WTC11 (cell line): ENCODE measurements at regions not wholly inside any gene's neighbourhood (a gene's known extent, or its start where the extent isn't known, plus 50 kb on each side); places are given as distances from the start of the nearest gene placed in this dataset.

Experiments used
- CTCF ChIP-seq: fragments of 200-600 bp; IDR thresholded peaks from 2 replicates; pipeline ENCODE4 v1.8.0; 2022; ENCODE audit warnings: antibody characterized with exemption
- ESRRA ChIP-seq: sonication (generic); formaldehyde crosslinking; IDR thresholded peaks from 2 replicates; pipeline ENCODE4 v1.8.1; 2022; ENCODE audit warnings: mild to moderate bottlenecking, missing genetic modification reagents, borderline replicate concordance
- JUN ChIP-seq: sonication (generic); formaldehyde crosslinking; IDR thresholded peaks from 2 replicates; pipeline ENCODE4 v1.8.0; 2023; ENCODE audit warnings: mild to moderate bottlenecking, missing genetic modification reagents
- NFYB ChIP-seq: sonication (generic); formaldehyde crosslinking; conservative IDR thresholded peaks from 2 replicates; pipeline ENCODE4 v1.8.0; 2022; ENCODE audit warnings: low read depth, missing genetic modification reagents
- ZNF121 ChIP-seq: sonication (generic); formaldehyde crosslinking; IDR thresholded peaks from 2 replicates; pipeline ENCODE4 v1.8.0; 2023; ENCODE audit warnings: missing genetic modification reagents
- TF ChIP-seq, protein P1 (sequence below): fragments of 250-450 bp; sonication (Bioruptor Pico); IDR thresholded peaks from 2 replicates; pipeline ENCODE4 v1.9.0; 2021; ENCODE audit warnings: mild to moderate bottlenecking

DNA sequence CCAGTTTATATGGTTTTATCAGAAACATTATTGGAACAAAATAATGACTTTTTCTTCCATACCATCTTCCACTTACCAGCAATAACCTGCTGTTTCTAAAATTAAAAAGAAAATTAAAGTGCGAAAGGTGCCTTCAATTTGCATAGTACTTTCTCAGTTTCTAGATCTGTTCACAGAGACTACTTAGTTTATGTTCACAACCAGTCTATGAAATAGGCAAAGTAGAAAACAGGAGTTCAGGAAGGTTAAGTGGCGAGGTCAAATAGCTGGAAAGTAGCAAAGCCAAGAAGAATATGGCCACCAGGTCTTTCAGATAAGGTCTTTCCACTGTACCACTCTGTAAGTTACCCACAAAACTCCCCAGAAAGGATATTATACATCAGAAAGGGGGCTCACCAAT is 63.3 kb downstream of the BMP4 start:
- TF ChIP-seq CTCF = no peak
- TF ChIP-seq ZNF121 (CRISPR knock-in tag) = no peak
- no peak for TF ChIP-seq JUN (CRISPR knock-in tag)
- no peak for TF ChIP-seq ESRRA (CRISPR knock-in tag)
- no peak for TF ChIP-seq NFYB (CRISPR knock-in tag)
- TF ChIP-seq, protein P1, sequence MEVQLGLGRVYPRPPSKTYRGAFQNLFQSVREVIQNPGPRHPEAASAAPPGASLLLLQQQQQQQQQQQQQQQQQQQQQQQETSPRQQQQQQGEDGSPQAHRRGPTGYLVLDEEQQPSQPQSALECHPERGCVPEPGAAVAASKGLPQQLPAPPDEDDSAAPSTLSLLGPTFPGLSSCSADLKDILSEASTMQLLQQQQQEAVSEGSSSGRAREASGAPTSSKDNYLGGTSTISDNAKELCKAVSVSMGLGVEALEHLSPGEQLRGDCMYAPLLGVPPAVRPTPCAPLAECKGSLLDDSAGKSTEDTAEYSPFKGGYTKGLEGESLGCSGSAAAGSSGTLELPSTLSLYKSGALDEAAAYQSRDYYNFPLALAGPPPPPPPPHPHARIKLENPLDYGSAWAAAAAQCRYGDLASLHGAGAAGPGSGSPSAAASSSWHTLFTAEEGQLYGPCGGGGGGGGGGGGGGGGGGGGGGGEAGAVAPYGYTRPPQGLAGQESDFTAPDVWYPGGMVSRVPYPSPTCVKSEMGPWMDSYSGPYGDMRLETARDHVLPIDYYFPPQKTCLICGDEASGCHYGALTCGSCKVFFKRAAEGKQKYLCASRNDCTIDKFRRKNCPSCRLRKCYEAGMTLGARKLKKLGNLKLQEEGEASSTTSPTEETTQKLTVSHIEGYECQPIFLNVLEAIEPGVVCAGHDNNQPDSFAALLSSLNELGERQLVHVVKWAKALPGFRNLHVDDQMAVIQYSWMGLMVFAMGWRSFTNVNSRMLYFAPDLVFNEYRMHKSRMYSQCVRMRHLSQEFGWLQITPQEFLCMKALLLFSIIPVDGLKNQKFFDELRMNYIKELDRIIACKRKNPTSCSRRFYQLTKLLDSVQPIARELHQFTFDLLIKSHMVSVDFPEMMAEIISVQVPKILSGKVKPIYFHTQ (CRISPR knock-in tag) = no peak
